ENCODE measurements at regions not wholly inside any gene's neighbourhood (a gene's known extent, or its start where the extent isn't known, plus 50 kb on each side); places are given as distances from the start of the nearest gene placed in this dataset.

DNA sequence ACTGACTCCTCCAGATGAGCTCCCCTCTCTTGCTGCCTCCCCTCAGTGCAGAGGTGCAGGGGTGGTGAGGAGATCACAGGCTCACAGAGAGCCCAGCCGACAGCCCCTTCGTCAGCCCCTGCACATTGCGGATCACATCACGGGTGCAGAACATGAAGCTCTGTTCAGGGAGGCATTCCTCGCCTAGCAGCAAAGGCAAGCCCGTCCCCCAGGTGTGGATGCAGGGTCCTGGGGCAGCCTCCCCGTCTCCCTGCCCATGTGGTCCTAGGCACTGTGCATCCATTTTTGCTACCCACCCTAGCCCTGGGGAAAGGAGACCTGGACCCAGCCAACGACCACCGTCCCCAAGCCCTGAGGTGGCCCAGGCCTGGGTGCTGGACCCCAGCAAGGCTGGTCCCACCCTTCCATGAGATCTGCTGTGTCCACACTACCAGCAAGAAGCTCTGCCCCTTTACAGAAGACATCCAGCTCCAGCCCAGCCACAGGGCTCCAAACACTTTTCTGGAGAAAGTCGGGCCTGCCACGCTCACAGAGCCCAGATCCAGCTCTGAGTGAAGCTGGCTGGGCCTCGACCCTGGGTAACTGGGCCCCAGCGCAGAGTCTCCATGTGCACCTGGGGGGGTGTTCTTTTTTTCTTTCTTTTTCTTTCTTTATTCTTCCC, 248.7 kb downstream of the NPHP4 start:
- intact Hi-C loops (cut with micrococcal nuclease; ENCODE audit: unreplicated experiment) (no loop called here), in situ Hi-C loops (cut with MboI) (loop anchor here (10.0 kb wide), 1 partner anchor 1829 kb away; no protein-coding TSS in a partner anchor)
- no peaks in the 10 kb centered on the region for H3K4me1 ChIP-seq (ENCODE audit: control insufficient read depth, insufficient read depth, low read length)
- no TSS peak for BruUV-seq (replicated peaks)
- no peaks in the 10 kb centered on the region for H4K20me1 ChIP-seq (ENCODE audit: control insufficient read depth, insufficient read depth)
- ChIA-PET POLR2A (no interaction called here), RAD21 (ENCODE audit: unreplicated experiment) (no interaction called here), CTCF (interaction anchor here (0.7 to 1.2 kb wide), 2 partner anchors 14 to 228 kb away, joined by 3 read pairs; no protein-coding TSS in a partner anchor), SMC1A (ENCODE audit: uncharacterized antibody, unreplicated experiment) (no interaction called here)
- H3K9me3 ChIP-seq (replicated peaks; ENCODE audit: control insufficient read depth, insufficient read depth, low read length) = no peaks in the 10 kb centered on the region
- no peak for FAIRE-seq
- no peak overlapping the region for H3K27ac ChIP-seq (ENCODE audit: control insufficient read depth, insufficient read depth)
- no peaks in the 10 kb centered on the region for H3K36me3 ChIP-seq (ENCODE audit: control insufficient read depth in 2 of 2, insufficient read depth in 2 of 2, low read length in 1 of 2)
- H3K9ac ChIP-seq (ENCODE audit: control insufficient read depth, insufficient read depth, low read length) = no peak overlapping the region
- TF ChIP-seq IKZF2 (IDR thresholded peaks at IDR 0.05) = no peak
- no peak for TF ChIP-seq ZNF207 (IDR thresholded peaks at IDR 0.05; ENCODE audit: borderline replicate concordance)
- no peak for TF ChIP-seq IKZF1 (conservative IDR thresholded peaks at IDR 0.05)
- no peak for TF ChIP-seq MTA3 (IDR thresholded peaks at IDR 0.05; ENCODE audit: borderline replicate concordance, low read length)
- no peak for TF ChIP-seq BACH1 (IDR thresholded peaks at IDR 0.05; ENCODE audit: borderline replicate concordance)
- no peak for TF ChIP-seq NFXL1 (IDR thresholded peaks at IDR 0.05; ENCODE audit: borderline replicate concordance)
- TF ChIP-seq SUZ12 (IDR thresholded peaks at IDR 0.05; ENCODE audit: unreplicated experiment) = no peak
- H3K4me3 ChIP-seq = no peak overlapping the region
- no peak overlapping the region for H2AFZ ChIP-seq (ENCODE audit: control insufficient read depth, low read depth, low read length)
- peaks cover 0 to 2% of the 10 kb centered on the region in 2 experiments; a peak in 1 of 4 replicates for H3K27me3 ChIP-seq (replicated peaks in 1 of 2; ENCODE audit: control insufficient read depth in 2 of 2, insufficient read depth in 2 of 2, low read length in 1 of 2)
- no peak overlapping the region for H3K4me2 ChIP-seq (ENCODE audit: control insufficient read depth, insufficient read depth)
- ATAC-seq = no peak
- DNase-seq (ENCODE audit: low read depth, low spot score) = no peak
- no peaks in the 10 kb centered on the region for H3K79me2 ChIP-seq (ENCODE audit: control insufficient read depth, insufficient read depth, low read length)
- WGBS (ENCODE audit: insufficient coverage, insufficient replicate concordance, low lambda C conversion rate, missing lambda C conversion rate) = 18% methylated on average over 13 of the region's 13 CpGs

- no peaks in the 10 kb centered on the region for H3K79me2 ChIP-seq (ENCODE audit: control insufficient read depth, insufficient read depth, low read length)
- H2AFZ ChIP-seq (ENCODE audit: control insufficient read depth, low read depth, low read length) = no peak overlapping the region
- no peak overlapping the region for H3K27ac ChIP-seq (ENCODE audit: control insufficient read depth, insufficient read depth)
- no peaks in the 10 kb centered on the region for H3K36me3 ChIP-seq (ENCODE audit: control insufficient read depth in 2 of 2, insufficient read depth in 2 of 2, low read length in 1 of 2)
- POLR2A ChIA-PET = no interaction called here
- peaks cover 0 to 2% of the 10 kb centered on the region in 2 experiments; a peak in 1 of 4 replicates for H3K27me3 ChIP-seq (replicated peaks in 1 of 2; ENCODE audit: control insufficient read depth in 2 of 2, insufficient read depth in 2 of 2, low read length in 1 of 2)
- 23% methylated on average over 14 of the region's 14 CpGs for WGBS (ENCODE audit: insufficient coverage, insufficient replicate concordance, low lambda C conversion rate, missing lambda C conversion rate)
- ATAC-seq (no peak), DNase-seq (ENCODE audit: low read depth, low spot score) (no peak), FAIRE-seq (no peak)
- intact Hi-C loops (cut with micrococcal nuclease; ENCODE audit: unreplicated experiment) (no loop called here), in situ Hi-C loops (cut with MboI) (loop anchor here (10.0 kb wide), 1 partner anchor 1828 kb away; no protein-coding TSS in a partner anchor)
- H3K9ac ChIP-seq (ENCODE audit: control insufficient read depth, insufficient read depth, low read length) = no peak overlapping the region
- CTCF ChIA-PET = no interaction called here
- H4K20me1 ChIP-seq (ENCODE audit: control insufficient read depth, insufficient read depth) = no peaks in the 10 kb centered on the region
- TF ChIP-seq LARP7 (IDR thresholded peaks at IDR 0.05) = no peak
- no peak for TF ChIP-seq GATAD2B (conservative IDR thresholded peaks at IDR 0.05; ENCODE audit: low read depth)
- TF ChIP-seq EZH2 (IDR thresholded peaks at IDR 0.05; ENCODE audit: borderline replicate concordance, control insufficient read depth, low read depth, low read length) = no peak
- no peak for TF ChIP-seq PML (IDR thresholded peaks at IDR 0.05; ENCODE audit: low read length)
- no peak for TF ChIP-seq YBX1 (IDR thresholded peaks at IDR 0.05)
- SMC1A ChIA-PET (ENCODE audit: uncharacterized antibody, unreplicated experiment) = no interaction called here
- no peaks in the 10 kb centered on the region for H3K4me1 ChIP-seq (ENCODE audit: control insufficient read depth, insufficient read depth, low read length)
- RAD21 ChIA-PET (ENCODE audit: unreplicated experiment) = no interaction called here
- no peak overlapping the region for H3K4me2 ChIP-seq (ENCODE audit: control insufficient read depth, insufficient read depth)
- no TSS peak for BruUV-seq (replicated peaks)
- no peaks in the 10 kb centered on the region for H3K9me3 ChIP-seq (replicated peaks; ENCODE audit: control insufficient read depth, insufficient read depth, low read length)
- H3K4me3 ChIP-seq = no peak overlapping the region
These were observed 249.4 kb downstream of the NPHP4 start for GRCh38 chr1:5742801-5743200.
